H9 (cell line): ENCODE measurements at regions not wholly inside any gene's neighbourhood (a gene's known extent, or its start where the extent isn't known, plus 50 kb on each side); places are given as distances from the start of the nearest gene placed in this dataset.

Experiments
- DNase-seq: peaks from one replicate; pipeline ENCODE4 v3.0.0-alpha.2; 2017
- H2AFZ ChIP-seq: one replicate; pipeline ENCODE4 v1.6.1; 2013; ENCODE audit warnings: mild to moderate bottlenecking, low read length, control low read depth, moderate library complexity
- H2AK5ac ChIP-seq: 2 replicates; pipeline ENCODE4 v1.6.1; 2013; ENCODE audit warnings: low read length, control low read depth, mixed read lengths; ENCODE audit not compliant: insufficient read length
- H2BK120ac ChIP-seq: one replicate; pipeline ENCODE4 v1.6.1; 2013; ENCODE audit warnings: low read depth, mild to moderate bottlenecking, low read length, control low read depth, inconsistent platforms; ENCODE audit not compliant: poor library complexity, severe bottlenecking
- H2BK12ac ChIP-seq: 2 replicates; pipeline ENCODE4 v1.6.1; 2013; ENCODE audit warnings: low read length, control low read depth, mixed read lengths, low read depth; ENCODE audit not compliant: insufficient read length
- H2BK15ac ChIP-seq: 2 replicates; pipeline ENCODE4 v1.6.1; 2013; ENCODE audit warnings: low read depth, low read length, control low read depth
- H2BK20ac ChIP-seq: one replicate; pipeline ENCODE4 v1.6.1; 2013; ENCODE audit warnings: low read depth, mild to moderate bottlenecking, low read length, control low read depth, inconsistent platforms; ENCODE audit not compliant: poor library complexity, severe bottlenecking
- H2BK5ac ChIP-seq: 2 replicates; pipeline ENCODE4 v1.6.1; 2013; ENCODE audit warnings: low read length, control low read depth, mixed read lengths; ENCODE audit not compliant: insufficient read length
- H3K14ac ChIP-seq: 2 replicates; pipeline ENCODE4 v1.6.1; 2013; ENCODE audit warnings: low read length, control low read depth; ENCODE audit not compliant: insufficient read depth
- H3K18ac ChIP-seq: 2 replicates; pipeline ENCODE4 v1.6.1; 2013; ENCODE audit warnings: low read depth, mild to moderate bottlenecking, mixed read lengths, low read length, control low read depth; ENCODE audit not compliant: insufficient read length
- H3K23ac ChIP-seq: 2 replicates; pipeline ENCODE4 v1.6.1; 2013; ENCODE audit warnings: low read length, control low read depth, mixed read lengths, low read depth; ENCODE audit not compliant: insufficient read length
- H3K23me2 ChIP-seq: 2 replicates; pipeline ENCODE4 v1.6.1; 2013; ENCODE audit warnings: low read depth, mild to moderate bottlenecking, mixed read lengths, low read length, control low read depth; ENCODE audit not compliant: insufficient read length, poor library complexity, severe bottlenecking
- H3K27ac ChIP-seq: 2 replicates; pipeline ENCODE4 v1.5.1; 2013; ENCODE audit warnings: low read length, control low read depth, mixed read lengths, low read depth; ENCODE audit not compliant: insufficient read length
- H3K27me3 ChIP-seq: 2 replicates; pipeline ENCODE4 v1.6.1; 2013; ENCODE audit warnings: low read length, control low read depth, inconsistent platforms; ENCODE audit not compliant: insufficient read depth
- H3K4ac ChIP-seq: 2 replicates; pipeline ENCODE4 v1.6.1; 2013; ENCODE audit warnings: low read depth, mild to moderate bottlenecking, control low read depth, inconsistent platforms, low read length, moderate library complexity
- H3K4me1 ChIP-seq: 2 replicates; pipeline ENCODE4 v1.6.1; 2013; ENCODE audit warnings: low read length, control low read depth, inconsistent platforms; ENCODE audit not compliant: insufficient read depth
- H3K4me2 ChIP-seq: 2 replicates; pipeline ENCODE4 v1.6.1; 2013; ENCODE audit warnings: low read length, control low read depth, mixed read lengths; ENCODE audit not compliant: insufficient read length, insufficient read depth
- H3K56ac ChIP-seq: 2 replicates; pipeline ENCODE4 v1.6.1; 2013; ENCODE audit warnings: low read depth, mild to moderate bottlenecking, mixed read lengths, low read length, control low read depth; ENCODE audit not compliant: insufficient read length
- H3K79me1 ChIP-seq: 2 replicates; pipeline ENCODE4 v1.6.1; 2013; ENCODE audit warnings: low read depth, mild to moderate bottlenecking, moderate library complexity, low read length, control low read depth, inconsistent platforms; ENCODE audit not compliant: insufficient read depth, poor library complexity, severe bottlenecking
- H3K79me2 ChIP-seq: 2 replicates; pipeline ENCODE4 v1.6.1; 2013; ENCODE audit warnings: low read length, control low read depth, inconsistent platforms; ENCODE audit not compliant: insufficient read depth
- H3K9ac ChIP-seq: 2 replicates; pipeline ENCODE4 v1.6.1; 2013; ENCODE audit warnings: low read length, control low read depth, mixed read lengths; ENCODE audit not compliant: insufficient read length; ENCODE audit errors: extremely low read depth
- H3K9me3 ChIP-seq: one replicate; pipeline ENCODE4 v1.6.1; 2013; ENCODE audit warnings: low read depth, low read length, inconsistent platforms; ENCODE audit not compliant: control insufficient read depth
- H3T11ph ChIP-seq: one replicate; pipeline ENCODE4 v1.6.1; 2013; ENCODE audit warnings: mild to moderate bottlenecking, low read length, control low read depth, inconsistent platforms
- H4K20me1 ChIP-seq: one replicate; pipeline ENCODE4 v1.6.1; 2013; ENCODE audit not compliant: control insufficient read depth, insufficient read length, insufficient read depth
- H4K5ac ChIP-seq: 2 replicates; pipeline ENCODE4 v1.6.1; 2013; ENCODE audit warnings: low read depth, mild to moderate bottlenecking, mixed read lengths, low read length, control low read depth; ENCODE audit not compliant: insufficient read length
- H4K8ac ChIP-seq: replicated peaks from 2 replicates; pipeline ENCODE4 v1.6.1; 2013; ENCODE audit warnings: low read length, control low read depth, mixed read lengths, low read depth; ENCODE audit not compliant: insufficient read length
- H4K91ac ChIP-seq: 2 replicates; pipeline ENCODE4 v1.6.1; 2013; ENCODE audit warnings: low read depth, mild to moderate bottlenecking, moderate library complexity, mixed read lengths, low read length, control low read depth; ENCODE audit not compliant: insufficient read length
- H3K27ac Mint-ChIP-seq, 3 experiments: 2 replicates in 2 of 3; 3 replicates in 1 of 3; pipeline ENCODE4 v1.8.0; 2020 to 2021; ENCODE audit warnings: mixed read lengths in 3 of 3, mild to moderate bottlenecking in 1 of 3, moderate library complexity in 1 of 3
- H3K27me3 Mint-ChIP-seq: 2 replicates; pipeline ENCODE4 v1.8.0; 2021; ENCODE audit warnings: low read depth, mild to moderate bottlenecking, moderate library complexity, mixed read lengths
- H3K36me3 Mint-ChIP-seq, 3 experiments: 2 replicates in 2 of 3; 3 replicates in 1 of 3; pipeline ENCODE4 v1.8.0; 2020 to 2021; ENCODE audit warnings: low read depth in 3 of 3, mixed read lengths in 3 of 3; ENCODE audit not compliant: insufficient read depth in 1 of 3
- H3K4me1 Mint-ChIP-seq, 2 experiments: 2 replicates each; pipeline ENCODE4 v1.8.0; 2020; ENCODE audit warnings: mixed read lengths in 2 of 2
- H3K4me3 Mint-ChIP-seq, 2 experiments: 2 replicates in 1 of 2; 3 replicates in 1 of 2; pipeline ENCODE4 v1.8.0; 2020 to 2021; ENCODE audit warnings: mild to moderate bottlenecking in 2 of 2, mixed read lengths in 2 of 2, moderate library complexity in 1 of 2
- H3K9me3 Mint-ChIP-seq, 2 experiments: 2 replicates in 1 of 2; 3 replicates in 1 of 2; pipeline ENCODE4 v1.8.0; 2020; ENCODE audit warnings: mild to moderate bottlenecking in 2 of 2, mixed read lengths in 2 of 2, moderate library complexity in 1 of 2
- CTCF ChIP-seq: fragments of 200-600 bp; sonication (generic); conservative IDR thresholded peaks from 3 replicates; pipeline ENCODE4 v1.8.0; 2021; ENCODE audit warnings: antibody characterized with exemption, mild to moderate bottlenecking
- WGBS: extraction: QIAGEN DNeasy Blood & Tissue Kit; methylation state at CpG from one replicate; pipeline ENCODE4 v1.1.7; 2013; ENCODE audit warnings: missing lambda C conversion rate, low lambda C conversion rate, mixed read lengths; ENCODE audit not compliant: insufficient read length; ENCODE audit errors: extremely low coverage; 5-methylcytosine and 5-hydroxymethylcytosine counted together

GRCh38 chr10:128744092-128744491 lies 617.9 kb upstream of the MKI67 start:
- H3K4me3 Mint-ChIP-seq: no peak overlapping the region
- H3K27ac ChIP-seq: no peak overlapping the region
- WGBS: no CpG with 5 or more reads among the region's 1 CpG
- H3K27ac Mint-ChIP-seq: no peak overlapping the region
- peaks cover 3% of the 10 kb centered on the region; the same call in 1 of the 2 replicates for H3K4me1 ChIP-seq
- no peaks in the 10 kb centered on the region for H3K9me3 ChIP-seq
- no peak overlapping the region for H4K91ac ChIP-seq
- no peak overlapping the region for H4K5ac ChIP-seq
- no peaks in the 10 kb centered on the region for H3K79me2 ChIP-seq
- H4K20me1 ChIP-seq: no peaks in the 10 kb centered on the region
- H2BK5ac ChIP-seq: no peak overlapping the region
- no peaks in the 10 kb centered on the region for H3K23me2 ChIP-seq
- no peak overlapping the region for H2BK15ac ChIP-seq
- H2AK5ac ChIP-seq: no peak overlapping the region
- H3K4ac ChIP-seq: no peak overlapping the region
- no peak overlapping the region for H3T11ph ChIP-seq
- H3K79me1 ChIP-seq: no peaks in the 10 kb centered on the region
- H3K4me2 ChIP-seq: no peak overlapping the region
- no peak overlapping the region for H3K23ac ChIP-seq
- DNase-seq: no peak
- no peaks in the 10 kb centered on the region for H3K36me3 Mint-ChIP-seq
- no peak overlapping the region for H2AFZ ChIP-seq
- no peak overlapping the region for H3K56ac ChIP-seq
- H3K14ac ChIP-seq: no peak overlapping the region
- no peak overlapping the region for H4K8ac ChIP-seq
- TF ChIP-seq CTCF: no peak
- H3K9me3 Mint-ChIP-seq: no peaks in the 10 kb centered on the region
- H3K4me1 Mint-ChIP-seq: peaks cover 19 to 32% of the 10 kb centered on the region in 2 experiments
- H3K9ac ChIP-seq: no peak overlapping the region
- H2BK12ac ChIP-seq: no peak overlapping the region
- no peak overlapping the region for H2BK120ac ChIP-seq
- no peaks in the 10 kb centered on the region for H3K27me3 ChIP-seq
- H3K27me3 Mint-ChIP-seq: peaks cover 3% of the 10 kb centered on the region
- H3K18ac ChIP-seq: no peak overlapping the region
- no peak overlapping the region for H2BK20ac ChIP-seq
